Brain microvascular endothelial cell (primary cell): ENCODE measurements at regions not wholly inside any gene's neighbourhood (a gene's known extent, or its start where the extent isn't known, plus 50 kb on each side); places are given as distances from the start of the nearest gene placed in this dataset.

Source experiments
- DNase-seq: peaks from one replicate; pipeline ENCODE4 v3.0.0-alpha.2; 2020
- H3K27ac ChIP-seq: fragments of 250-450 bp; sonication (Bioruptor Pico); 2 replicates; pipeline ENCODE4 v1.5.1; 2020; ENCODE audit warnings: mild to moderate bottlenecking, moderate library complexity
- H3K27me3 ChIP-seq: fragments of 250-450 bp; sonication (Bioruptor Pico); replicated peaks from 2 replicates; pipeline ENCODE4 v1.5.1; 2020; ENCODE audit warnings: mild to moderate bottlenecking
- H3K36me3 ChIP-seq: fragments of 250-450 bp; sonication (Bioruptor Pico); replicated peaks from 2 replicates; pipeline ENCODE4 v1.5.1; 2020; ENCODE audit warnings: mild to moderate bottlenecking
- H3K4me3 ChIP-seq: 2 replicates; pipeline ENCODE4 v1.5.1; 2011; ENCODE audit warnings: low read depth, mild to moderate bottlenecking, control low read depth, low read length, moderate library complexity
- CTCF ChIP-seq: IDR thresholded peaks from 2 replicates; pipeline ENCODE4 v1.5.1; 2011; ENCODE audit warnings: low read depth, mild to moderate bottlenecking, moderate library complexity, low read length, control low read depth, inconsistent platforms; ENCODE audit errors: missing control alignments
- in situ Hi-C: cut with HindIII; loops from 2 replicates; pipeline ENCODE4 v1.10.0; 2017; ENCODE audit warnings: low sequenced_read_pairs, low pct_ligation_motif_present

- in situ Hi-C loops: no loop called here
- no peaks in the 10 kb centered on the region for H3K27me3 ChIP-seq
- H3K36me3 ChIP-seq: no peaks in the 10 kb centered on the region
- TF ChIP-seq CTCF: no peak
- H3K4me3 ChIP-seq: no peak overlapping the region
- H3K27ac ChIP-seq: no peak overlapping the region
- DNase-seq: no peak
Measured at GRCh38 chr14:89504091-89504490, 87.1 kb upstream of the FOXN3 start.

- no peak overlapping the region for H3K4me3 ChIP-seq
- H3K27me3 ChIP-seq: no peaks in the 10 kb centered on the region
- no peak for TF ChIP-seq CTCF
- no peak for DNase-seq
- no peak overlapping the region for H3K27ac ChIP-seq
- in situ Hi-C loops: no loop called here
- no peaks in the 10 kb centered on the region for H3K36me3 ChIP-seq
Measured at GRCh38 chr14:89503431-89503996, 86.5 kb upstream of the FOXN3 start.

GRCh38 chr14:89502966-89503365 is 85.9 kb upstream of the FOXN3 start:
- no peak for TF ChIP-seq CTCF
- in situ Hi-C loops: no loop called here

GRCh38 chr14:89501381-89501780 is 84.3 kb upstream of the FOXN3 start:
- H3K4me3 ChIP-seq: no peak overlapping the region
- in situ Hi-C loops: no loop called here
- H3K36me3 ChIP-seq: no peaks in the 10 kb centered on the region
- no peak for DNase-seq
- no peaks in the 10 kb centered on the region for H3K27me3 ChIP-seq
- no peak overlapping the region for H3K27ac ChIP-seq
- no peak for TF ChIP-seq CTCF

More at GRCh38 chr14:89502966-89503365, 85.9 kb upstream of the FOXN3 start:
- Histone ChIP-seq H3K36me3 (no peaks in the 10 kb centered on the region), H3K27me3 (no peaks in the 10 kb centered on the region), H3K27ac (no peak overlapping the region), H3K4me3 (no peak overlapping the region)
- DNase-seq: no peak

GRCh38 chr14:89500303-89500702 is 83.3 kb upstream of the FOXN3 start:
- no peaks in the 10 kb centered on the region for H3K27me3 ChIP-seq
- no peak for DNase-seq
- H3K27ac ChIP-seq: no peak overlapping the region
- H3K4me3 ChIP-seq: no peak overlapping the region
- in situ Hi-C loops: no loop called here
- no peaks in the 10 kb centered on the region for H3K36me3 ChIP-seq
- no peak for TF ChIP-seq CTCF

GRCh38 chr14:89498878-89499277 is 81.8 kb upstream of the FOXN3 start:
- Histone ChIP-seq H3K4me3 (no peak overlapping the region), H3K27ac (no peak overlapping the region), H3K36me3 (no peaks in the 10 kb centered on the region), H3K27me3 (no peaks in the 10 kb centered on the region)
- DNase-seq: no peak
- no peak for TF ChIP-seq CTCF
- in situ Hi-C loops: no loop called here
